ENCODE measurements at regions not wholly inside any gene's neighbourhood (a gene's known extent, or its start where the extent isn't known, plus 50 kb on each side); places are given as distances from the start of the nearest gene placed in this dataset.

GRCh38 chr1:69291541-69291940 lies 276.2 kb upstream of the LRRC7 start:
- DNase-seq (ENCODE audit: low spot score): no peak
- Mint-ChIP-seq H3K27me3 (ENCODE audit: low read depth) (no peaks in the 10 kb centered on the region), H3K4me3 (no peak overlapping the region), H3K9me3 (no peaks in the 10 kb centered on the region), H3K27ac (no peak overlapping the region), H3K4me1 (no peaks in the 10 kb centered on the region), H3K36me3 (no peaks in the 10 kb centered on the region)
- ChIA-PET CTCF (interaction anchor here (1.7 kb wide), 1 partner anchor 14 kb away, joined by 3 read pairs; no protein-coding TSS in a partner anchor), POLR2A (no interaction called here)
- TF ChIP-seq NFATC4 (CRISPR knock-in tag; IDR thresholded peaks at IDR 0.05) (no peak), IRF2 (CRISPR knock-in tag; IDR thresholded peaks at IDR 0.05; ENCODE audit: borderline replicate concordance, low read depth) (no peak), TP53 (CRISPR knock-in tag; IDR thresholded peaks at IDR 0.05) (no peak), SMAD4 (CRISPR knock-in tag; IDR thresholded peaks at IDR 0.05) (no peak), MYBL2 (CRISPR knock-in tag; IDR thresholded peaks at IDR 0.05) (no peak), SMAD3 (CRISPR knock-in tag; IDR thresholded peaks at IDR 0.05; ENCODE audit: borderline replicate concordance) (no peak), ZNF281 (CRISPR knock-in tag; IDR thresholded peaks at IDR 0.05) (no peak), HMGA2 (CRISPR knock-in tag; IDR thresholded peaks at IDR 0.05) (no peak), NR1H2 (CRISPR knock-in tag; IDR thresholded peaks at IDR 0.05) (no peak), SOX15 (CRISPR knock-in tag; IDR thresholded peaks at IDR 0.05) (no peak), ETV6 (CRISPR knock-in tag; IDR thresholded peaks at IDR 0.05) (no peak), ZBTB43 (CRISPR knock-in tag; IDR thresholded peaks at IDR 0.05) (no peak)
- TF ChIP-seq, protein P1, sequence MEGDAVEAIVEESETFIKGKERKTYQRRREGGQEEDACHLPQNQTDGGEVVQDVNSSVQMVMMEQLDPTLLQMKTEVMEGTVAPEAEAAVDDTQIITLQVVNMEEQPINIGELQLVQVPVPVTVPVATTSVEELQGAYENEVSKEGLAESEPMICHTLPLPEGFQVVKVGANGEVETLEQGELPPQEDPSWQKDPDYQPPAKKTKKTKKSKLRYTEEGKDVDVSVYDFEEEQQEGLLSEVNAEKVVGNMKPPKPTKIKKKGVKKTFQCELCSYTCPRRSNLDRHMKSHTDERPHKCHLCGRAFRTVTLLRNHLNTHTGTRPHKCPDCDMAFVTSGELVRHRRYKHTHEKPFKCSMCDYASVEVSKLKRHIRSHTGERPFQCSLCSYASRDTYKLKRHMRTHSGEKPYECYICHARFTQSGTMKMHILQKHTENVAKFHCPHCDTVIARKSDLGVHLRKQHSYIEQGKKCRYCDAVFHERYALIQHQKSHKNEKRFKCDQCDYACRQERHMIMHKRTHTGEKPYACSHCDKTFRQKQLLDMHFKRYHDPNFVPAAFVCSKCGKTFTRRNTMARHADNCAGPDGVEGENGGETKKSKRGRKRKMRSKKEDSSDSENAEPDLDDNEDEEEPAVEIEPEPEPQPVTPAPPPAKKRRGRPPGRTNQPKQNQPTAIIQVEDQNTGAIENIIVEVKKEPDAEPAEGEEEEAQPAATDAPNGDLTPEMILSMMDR (IDR thresholded peaks at IDR 0.05): no peak
- TF ChIP-seq, protein P2, sequence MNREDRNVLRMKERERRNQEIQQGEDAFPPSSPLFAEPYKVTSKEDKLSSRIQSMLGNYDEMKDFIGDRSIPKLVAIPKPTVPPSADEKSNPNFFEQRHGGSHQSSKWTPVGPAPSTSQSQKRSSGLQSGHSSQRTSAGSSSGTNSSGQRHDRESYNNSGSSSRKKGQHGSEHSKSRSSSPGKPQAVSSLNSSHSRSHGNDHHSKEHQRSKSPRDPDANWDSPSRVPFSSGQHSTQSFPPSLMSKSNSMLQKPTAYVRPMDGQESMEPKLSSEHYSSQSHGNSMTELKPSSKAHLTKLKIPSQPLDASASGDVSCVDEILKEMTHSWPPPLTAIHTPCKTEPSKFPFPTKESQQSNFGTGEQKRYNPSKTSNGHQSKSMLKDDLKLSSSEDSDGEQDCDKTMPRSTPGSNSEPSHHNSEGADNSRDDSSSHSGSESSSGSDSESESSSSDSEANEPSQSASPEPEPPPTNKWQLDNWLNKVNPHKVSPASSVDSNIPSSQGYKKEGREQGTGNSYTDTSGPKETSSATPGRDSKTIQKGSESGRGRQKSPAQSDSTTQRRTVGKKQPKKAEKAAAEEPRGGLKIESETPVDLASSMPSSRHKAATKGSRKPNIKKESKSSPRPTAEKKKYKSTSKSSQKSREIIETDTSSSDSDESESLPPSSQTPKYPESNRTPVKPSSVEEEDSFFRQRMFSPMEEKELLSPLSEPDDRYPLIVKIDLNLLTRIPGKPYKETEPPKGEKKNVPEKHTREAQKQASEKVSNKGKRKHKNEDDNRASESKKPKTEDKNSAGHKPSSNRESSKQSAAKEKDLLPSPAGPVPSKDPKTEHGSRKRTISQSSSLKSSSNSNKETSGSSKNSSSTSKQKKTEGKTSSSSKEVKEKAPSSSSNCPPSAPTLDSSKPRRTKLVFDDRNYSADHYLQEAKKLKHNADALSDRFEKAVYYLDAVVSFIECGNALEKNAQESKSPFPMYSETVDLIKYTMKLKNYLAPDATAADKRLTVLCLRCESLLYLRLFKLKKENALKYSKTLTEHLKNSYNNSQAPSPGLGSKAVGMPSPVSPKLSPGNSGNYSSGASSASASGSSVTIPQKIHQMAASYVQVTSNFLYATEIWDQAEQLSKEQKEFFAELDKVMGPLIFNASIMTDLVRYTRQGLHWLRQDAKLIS (CRISPR knock-in tag; IDR thresholded peaks at IDR 0.05; ENCODE audit: borderline replicate concordance): no peak
- no peak for ATAC-seq

DNA sequence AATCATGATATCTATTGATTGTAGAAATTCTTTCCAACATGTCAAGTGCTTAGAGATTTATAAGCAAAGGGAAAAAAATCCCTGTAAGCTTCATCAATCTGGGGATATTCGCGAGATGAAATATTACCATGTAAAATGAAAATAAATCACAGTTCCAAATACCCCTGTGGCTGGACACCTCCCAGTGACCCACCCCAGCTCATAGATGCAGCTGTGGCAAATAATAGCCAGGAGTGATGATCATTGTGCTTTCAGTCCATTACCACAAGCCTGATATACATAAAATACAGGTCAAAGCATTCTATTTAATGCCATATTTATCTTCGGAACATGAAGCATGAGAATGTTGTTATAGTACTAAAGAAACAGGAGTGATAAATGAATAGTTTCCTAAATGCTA lies 274.9 kb upstream of the LRRC7 start:
- ATAC-seq (no peak), DNase-seq (ENCODE audit: low spot score) (no peak)
- CTCF ChIA-PET: no interaction called here
- no peak overlapping the region for H3K27ac Mint-ChIP-seq
- POLR2A ChIA-PET: no interaction called here
- no peaks in the 10 kb centered on the region for H3K4me1 Mint-ChIP-seq
- H3K27me3 Mint-ChIP-seq (ENCODE audit: low read depth): no peaks in the 10 kb centered on the region
- no peak overlapping the region for H3K4me3 Mint-ChIP-seq
- H3K9me3 Mint-ChIP-seq: no peaks in the 10 kb centered on the region
- no peaks in the 10 kb centered on the region for H3K36me3 Mint-ChIP-seq
- TF ChIP-seq, protein P3, sequence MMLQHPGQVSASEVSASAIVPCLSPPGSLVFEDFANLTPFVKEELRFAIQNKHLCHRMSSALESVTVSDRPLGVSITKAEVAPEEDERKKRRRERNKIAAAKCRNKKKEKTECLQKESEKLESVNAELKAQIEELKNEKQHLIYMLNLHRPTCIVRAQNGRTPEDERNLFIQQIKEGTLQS (CRISPR knock-in tag; conservative IDR thresholded peaks at IDR 0.05): no peak
- TF ChIP-seq ZNF532 (CRISPR knock-in tag; IDR thresholded peaks at IDR 0.05; ENCODE audit: borderline replicate concordance) (no peak), IRF1 (CRISPR knock-in tag; IDR thresholded peaks at IDR 0.05) (no peak), ZNF232 (CRISPR knock-in tag; IDR thresholded peaks at IDR 0.05) (no peak)
- TF ChIP-seq, protein P4, sequence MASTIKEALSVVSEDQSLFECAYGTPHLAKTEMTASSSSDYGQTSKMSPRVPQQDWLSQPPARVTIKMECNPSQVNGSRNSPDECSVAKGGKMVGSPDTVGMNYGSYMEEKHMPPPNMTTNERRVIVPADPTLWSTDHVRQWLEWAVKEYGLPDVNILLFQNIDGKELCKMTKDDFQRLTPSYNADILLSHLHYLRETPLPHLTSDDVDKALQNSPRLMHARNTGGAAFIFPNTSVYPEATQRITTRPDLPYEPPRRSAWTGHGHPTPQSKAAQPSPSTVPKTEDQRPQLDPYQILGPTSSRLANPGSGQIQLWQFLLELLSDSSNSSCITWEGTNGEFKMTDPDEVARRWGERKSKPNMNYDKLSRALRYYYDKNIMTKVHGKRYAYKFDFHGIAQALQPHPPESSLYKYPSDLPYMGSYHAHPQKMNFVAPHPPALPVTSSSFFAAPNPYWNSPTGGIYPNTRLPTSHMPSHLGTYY (CRISPR knock-in tag; IDR thresholded peaks at IDR 0.05): no peak

All from WTC11 (cell line).